ENCODE measurements at regions not wholly inside any gene's neighbourhood (a gene's known extent, or its start where the extent isn't known, plus 50 kb on each side); places are given as distances from the start of the nearest gene placed in this dataset.

DNA sequence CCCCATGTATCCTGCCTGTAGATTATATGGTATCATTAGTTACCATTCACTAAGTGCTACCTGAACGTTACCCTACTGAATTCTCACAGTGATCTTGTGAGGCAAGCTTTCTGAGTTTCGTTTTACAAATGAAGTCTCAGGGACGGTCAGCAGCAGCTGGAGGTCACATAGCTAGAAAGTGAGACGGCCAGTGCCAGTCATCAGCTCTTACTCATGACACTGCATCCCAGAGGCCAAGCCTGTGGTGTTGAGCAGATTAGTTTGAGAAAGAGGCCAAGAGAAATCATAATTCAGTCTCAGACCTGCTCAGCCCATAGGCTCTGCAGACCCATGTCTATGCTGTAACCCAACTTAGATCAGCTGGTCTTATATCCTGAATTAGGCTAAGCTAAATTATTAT, 95.7 kb upstream of the EGFLAM start:
- TF ChIP-seq, protein P1, sequence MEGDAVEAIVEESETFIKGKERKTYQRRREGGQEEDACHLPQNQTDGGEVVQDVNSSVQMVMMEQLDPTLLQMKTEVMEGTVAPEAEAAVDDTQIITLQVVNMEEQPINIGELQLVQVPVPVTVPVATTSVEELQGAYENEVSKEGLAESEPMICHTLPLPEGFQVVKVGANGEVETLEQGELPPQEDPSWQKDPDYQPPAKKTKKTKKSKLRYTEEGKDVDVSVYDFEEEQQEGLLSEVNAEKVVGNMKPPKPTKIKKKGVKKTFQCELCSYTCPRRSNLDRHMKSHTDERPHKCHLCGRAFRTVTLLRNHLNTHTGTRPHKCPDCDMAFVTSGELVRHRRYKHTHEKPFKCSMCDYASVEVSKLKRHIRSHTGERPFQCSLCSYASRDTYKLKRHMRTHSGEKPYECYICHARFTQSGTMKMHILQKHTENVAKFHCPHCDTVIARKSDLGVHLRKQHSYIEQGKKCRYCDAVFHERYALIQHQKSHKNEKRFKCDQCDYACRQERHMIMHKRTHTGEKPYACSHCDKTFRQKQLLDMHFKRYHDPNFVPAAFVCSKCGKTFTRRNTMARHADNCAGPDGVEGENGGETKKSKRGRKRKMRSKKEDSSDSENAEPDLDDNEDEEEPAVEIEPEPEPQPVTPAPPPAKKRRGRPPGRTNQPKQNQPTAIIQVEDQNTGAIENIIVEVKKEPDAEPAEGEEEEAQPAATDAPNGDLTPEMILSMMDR (IDR thresholded peaks at IDR 0.05) = no peak
- no peak for TF ChIP-seq POLR2A (IDR thresholded peaks at IDR 0.05)

All from adrenal gland (tissue), 5 donors.